ENCODE measurements at regions not wholly inside any gene's neighbourhood (a gene's known extent, or its start where the extent isn't known, plus 50 kb on each side); places are given as distances from the start of the nearest gene placed in this dataset.

DNA sequence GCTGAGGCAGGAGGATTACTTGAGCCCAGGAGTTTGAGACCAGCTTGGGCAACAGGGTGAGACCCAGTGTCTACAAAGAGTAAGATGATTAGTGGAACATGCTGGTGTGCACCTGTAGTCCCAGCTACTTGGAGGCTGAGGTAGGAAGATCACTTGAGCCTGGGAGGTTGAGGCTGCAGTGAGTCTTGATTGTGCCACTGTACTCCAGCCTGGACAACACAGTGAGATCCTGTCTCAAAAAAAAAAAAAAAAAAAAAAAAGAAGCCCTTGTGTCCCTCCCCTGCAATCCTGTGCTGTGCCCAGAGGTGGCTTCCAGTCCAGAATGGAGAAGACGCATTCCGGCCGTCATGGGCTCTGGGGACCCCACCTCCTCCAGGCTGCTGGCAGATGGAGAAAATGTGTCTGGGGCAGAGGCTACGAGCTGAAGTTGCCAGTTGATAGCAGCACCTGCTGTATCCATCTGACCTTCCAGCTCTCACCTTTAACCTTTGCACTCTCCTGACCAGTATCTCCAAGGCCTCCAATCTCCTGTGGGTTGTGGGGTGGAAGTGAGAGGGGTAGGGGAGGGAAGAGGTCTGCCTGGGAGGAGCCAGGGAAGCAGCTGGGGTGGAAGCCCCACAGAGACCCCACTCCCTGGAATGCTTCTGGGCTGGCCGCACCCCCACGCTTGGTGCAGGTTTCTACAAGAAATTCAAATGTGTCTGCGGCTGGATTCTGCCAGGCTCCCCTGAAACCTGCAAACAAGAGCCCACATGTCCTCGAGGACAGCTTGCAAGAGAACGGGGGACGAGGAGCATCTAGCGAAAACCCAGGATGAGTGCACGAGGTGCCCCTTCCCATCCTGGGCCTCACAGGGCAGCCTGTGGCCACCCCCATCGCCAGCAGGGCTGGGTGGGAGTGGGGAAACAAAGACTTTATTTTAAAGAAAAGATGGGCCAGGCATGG is 148.3 kb upstream of the IER5L start:
- ChIA-PET POLR2A (interaction anchor here (0.8 kb wide), 1 partner anchor 309 kb away, joined by 6 read pairs; no protein-coding TSS in a partner anchor), CTCF (interaction anchor here (0.5 to 0.6 kb wide), 3 partner anchors 9 to 29 kb away, joined by 3 to 4 read pairs (median 3); no protein-coding TSS in a partner anchor)
- H3K27ac ChIP-seq (ENCODE audit: extremely low read depth, low read depth, low read length) = no peak overlapping the region
- no peaks in the 10 kb centered on the region for H3K36me3 ChIP-seq (ENCODE audit: control insufficient read depth in 2 of 2, insufficient read depth in 1 of 2, low read length in 2 of 2)
- no peak overlapping the region for H3K4me3 ChIP-seq (ENCODE audit: low read depth, low read length)
- TF ChIP-seq ZNF555 (tag by site-specific recombination; conservative IDR thresholded peaks at IDR 0.05) (no peak), ZNF121 (tag by site-specific recombination; IDR thresholded peaks at IDR 0.05) (peak; percentile 70)
- H3K9me3 ChIP-seq (ENCODE audit: control insufficient read depth, insufficient read depth, low read depth, low read length) = no peaks in the 10 kb centered on the region
- no peaks in the 10 kb centered on the region for H3K4me1 ChIP-seq (ENCODE audit: control insufficient read depth, insufficient read depth, low read length)

- Histone ChIP-seq H3K9me3 (ENCODE audit: control insufficient read depth, insufficient read depth, low read depth, low read length) (no peaks in the 10 kb centered on the region), H3K4me3 (ENCODE audit: low read depth, low read length) (no peak overlapping the region), H3K36me3 (ENCODE audit: control insufficient read depth in 2 of 2, insufficient read depth in 1 of 2, low read length in 2 of 2) (no peaks in the 10 kb centered on the region), H3K27ac (ENCODE audit: extremely low read depth, low read depth, low read length) (no peak overlapping the region), H3K4me1 (ENCODE audit: control insufficient read depth, insufficient read depth, low read length) (peaks cover 2% of the 10 kb centered on the region)
- ChIA-PET POLR2A (no interaction called here), CTCF (interaction anchor here (0.6 kb wide), 1 partner anchor 28 kb away, joined by 3 read pairs; no protein-coding TSS in a partner anchor)
- TF ChIP-seq ZBTB10 (tag by site-specific recombination; IDR thresholded peaks at IDR 0.05) (no peak), GLIS1 (tag by site-specific recombination; IDR thresholded peaks at IDR 0.05) (peak; percentile 15; the same call in 1 of the 2 replicates)
Measured at GRCh38 chr9:129324808-129325502, 146.9 kb upstream of the IER5L start.

GRCh38 chr9:129323999-129324553 is 146.0 kb upstream of the IER5L start:
- ChIA-PET POLR2A (interaction anchor here (0.7 kb wide), 1 partner anchor 8 kb away, joined by 5 read pairs; no protein-coding TSS in a partner anchor), CTCF (interaction anchor here (0.6 to 0.7 kb wide), 2 partner anchors 186 to 214 kb away, joined by 3 to 5 read pairs; no protein-coding TSS in a partner anchor)
- Histone ChIP-seq H3K9me3 (ENCODE audit: control insufficient read depth, insufficient read depth, low read depth, low read length) (no peaks in the 10 kb centered on the region), H3K4me3 (ENCODE audit: low read depth, low read length) (no peak overlapping the region), H3K36me3 (ENCODE audit: control insufficient read depth in 2 of 2, insufficient read depth in 1 of 2, low read length in 2 of 2) (no peaks in the 10 kb centered on the region), H3K27ac (ENCODE audit: extremely low read depth, low read depth, low read length) (no peak overlapping the region), H3K4me1 (ENCODE audit: control insufficient read depth, insufficient read depth, low read length) (peaks cover 2% of the 10 kb centered on the region)
- TF ChIP-seq ZNF423 (tag by site-specific recombination; IDR thresholded peaks at IDR 0.05) = no peak
- no peak for TF ChIP-seq ZNF792 (tag by site-specific recombination; IDR thresholded peaks at IDR 0.05)
- no peak for TF ChIP-seq ZNF624 (tag by site-specific recombination; IDR thresholded peaks at IDR 0.05)
- TF ChIP-seq, protein P1, sequence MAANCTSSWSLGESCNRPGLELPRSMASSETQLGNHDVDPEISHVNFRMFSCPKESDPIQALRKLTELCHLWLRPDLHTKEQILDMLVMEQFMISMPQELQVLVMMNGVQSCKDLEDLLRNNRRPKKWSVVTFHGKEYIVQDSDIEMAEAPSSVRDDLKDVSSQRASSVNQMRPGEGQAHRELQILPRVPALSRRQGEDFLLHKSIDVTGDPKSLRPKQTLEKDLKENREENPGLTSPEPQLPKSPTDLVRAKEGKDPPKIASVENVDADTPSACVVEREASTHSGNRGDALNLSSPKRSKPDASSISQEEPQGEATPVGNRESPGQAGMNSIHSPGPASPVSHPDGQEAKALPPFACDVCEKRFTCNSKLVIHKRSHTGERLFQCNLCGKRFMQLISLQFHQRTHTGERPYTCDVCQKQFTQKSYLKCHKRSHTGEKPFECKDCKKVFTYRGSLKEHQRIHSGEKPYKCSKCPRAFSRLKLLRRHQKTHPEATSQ (tag by site-specific recombination; IDR thresholded peaks at IDR 0.05) = no peak
- TF ChIP-seq ZNF777 (tag by site-specific recombination; IDR thresholded peaks at IDR 0.05; ENCODE audit: borderline replicate concordance) = no peak
- no peak for TF ChIP-seq ZNF211 (tag by site-specific recombination; IDR thresholded peaks at IDR 0.05; ENCODE audit: low read depth)
- no peak for TF ChIP-seq ZNF140 (tag by site-specific recombination; IDR thresholded peaks at IDR 0.05)
- no peak for TF ChIP-seq SCRT1 (tag by site-specific recombination; IDR thresholded peaks at IDR 0.05; ENCODE audit: borderline replicate concordance)
- no peak for TF ChIP-seq PBX3 (CRISPR knock-in tag; IDR thresholded peaks at IDR 0.05)
- no peak for TF ChIP-seq ZFP3 (tag by site-specific recombination; IDR thresholded peaks at IDR 0.05; ENCODE audit: low read depth)
- TF ChIP-seq REPIN1 (tag by site-specific recombination; IDR thresholded peaks at IDR 0.05; ENCODE audit: low read depth) = no peak
